WTC11 (cell line): ENCODE measurements at regions not wholly inside any gene's neighbourhood (a gene's known extent, or its start where the extent isn't known, plus 50 kb on each side); places are given as distances from the start of the nearest gene placed in this dataset.

Experiments
- E2F5 ChIP-seq: sonication (generic); formaldehyde crosslinking; IDR thresholded peaks from 2 replicates; pipeline ENCODE4 v1.8.1; 2022; ENCODE audit warnings: mild to moderate bottlenecking, moderate library complexity, missing genetic modification reagents
- EMX1 ChIP-seq: fragments of 250-450 bp; sonication (Bioruptor Pico); IDR thresholded peaks from 2 replicates; pipeline ENCODE4 v1.8.0; 2021; ENCODE audit warnings: mild to moderate bottlenecking
- ESRRA ChIP-seq: sonication (generic); formaldehyde crosslinking; IDR thresholded peaks from 2 replicates; pipeline ENCODE4 v1.8.1; 2022; ENCODE audit warnings: mild to moderate bottlenecking, missing genetic modification reagents, borderline replicate concordance
- JUN ChIP-seq: sonication (generic); formaldehyde crosslinking; IDR thresholded peaks from 2 replicates; pipeline ENCODE4 v1.8.0; 2023; ENCODE audit warnings: mild to moderate bottlenecking, missing genetic modification reagents
- MYBL2 ChIP-seq: sonication (generic); formaldehyde crosslinking; IDR thresholded peaks from 2 replicates; pipeline ENCODE4 v1.8.1; 2023; ENCODE audit warnings: mild to moderate bottlenecking, moderate library complexity, missing genetic modification reagents
- SMAD4 ChIP-seq: sonication (generic); formaldehyde crosslinking; IDR thresholded peaks from 2 replicates; pipeline ENCODE4 v1.8.0; 2022; ENCODE audit warnings: mild to moderate bottlenecking, missing genetic modification reagents

GRCh38 chr1:168372861-168373371 lies 92.2 kb downstream of the TBX19 start:
- no peak for TF ChIP-seq MYBL2 (CRISPR knock-in tag)
- TF ChIP-seq JUN (CRISPR knock-in tag), result no peak
- no peak for TF ChIP-seq E2F5 (CRISPR knock-in tag)
- no peak for TF ChIP-seq SMAD4
- no peak for TF ChIP-seq ESRRA
- no peak for TF ChIP-seq EMX1 (CRISPR knock-in tag)
